Natural killer cell treated with Interleukin-12 subunit alpha and Interleukin-12 subunit beta and Interleukin-15 and Interleukin-18, amount 100 ng/mL, for 72 hours (primary cell): ENCODE measurements at regions not wholly inside any gene's neighbourhood (a gene's known extent, or its start where the extent isn't known, plus 50 kb on each side); places are given as distances from the start of the nearest gene placed in this dataset.
"Not testable (repeated sequence)": the region's sequence is repeated elsewhere in the genome, so short reads cannot be mapped to it uniquely, and the experiment has no call there.

Experiments used
- ATAC-seq, 2 donors: fragments of 150-1000 bp; cut with Tn5 transposase in 1 of 2; sonication (Bioruptor Pico), chemical (Tn5 transposase) in 1 of 2; 2 replicates each; pipeline ENCODE4 v1.10.0; 2021
- DNase-seq: peaks from one replicate; pipeline ENCODE4 v3.0.0; 2022; ENCODE audit warnings: low spot score
- H3K27ac Mint-ChIP-seq, 2 donors: 1 replicate in 1 of 2; 2 replicates in 1 of 2; pipeline ENCODE4 v1.8.0; 2022; ENCODE audit warnings: mixed read lengths in 2 of 2, mild to moderate bottlenecking in 1 of 2, moderate library complexity in 1 of 2
- H3K27me3 Mint-ChIP-seq, 2 donors: 1 replicate in 1 of 2; 2 replicates in 1 of 2; pipeline ENCODE4 v1.8.0; 2022; ENCODE audit warnings: mixed read lengths in 2 of 2
- H3K36me3 Mint-ChIP-seq: one replicate; pipeline ENCODE4 v1.8.0; 2022; ENCODE audit warnings: mixed read lengths
- H3K4me1 Mint-ChIP-seq, 2 donors: 1 replicate in 1 of 2; 2 replicates in 1 of 2; pipeline ENCODE4 v1.8.0; 2022; ENCODE audit warnings: low read depth in 2 of 2, mixed read lengths in 2 of 2, mild to moderate bottlenecking in 1 of 2
- H3K4me3 Mint-ChIP-seq: one replicate; pipeline ENCODE4 v1.8.0; 2022; ENCODE audit warnings: mixed read lengths
- H3K9me3 Mint-ChIP-seq: 2 replicates; pipeline ENCODE4 v1.8.0; 2022; ENCODE audit warnings: mixed read lengths

GRCh38 chr6:140537834-140538705 lies 1163.6 kb upstream of the CITED2 start:
- DNase-seq: no peak
- H3K4me1 Mint-ChIP-seq: no peaks in the 10 kb centered on the region
- ATAC-seq: no peak
- H3K27ac Mint-ChIP-seq: no peak overlapping the region
- H3K36me3 Mint-ChIP-seq: no peaks in the 10 kb centered on the region
- no peaks in the 10 kb centered on the region for H3K27me3 Mint-ChIP-seq
- no peak overlapping the region for H3K4me3 Mint-ChIP-seq
- peaks cover 9% of the 10 kb centered on the region for H3K9me3 Mint-ChIP-seq

- ATAC-seq: no peak
- H3K9me3 Mint-ChIP-seq: peaks cover 12% of the 10 kb centered on the region
- no peak overlapping the region for H3K4me3 Mint-ChIP-seq
- no peaks in the 10 kb centered on the region for H3K36me3 Mint-ChIP-seq
- H3K4me1 Mint-ChIP-seq: no peaks in the 10 kb centered on the region
- H3K27ac Mint-ChIP-seq: no peak overlapping the region
- no peak for DNase-seq
- H3K27me3 Mint-ChIP-seq: no peaks in the 10 kb centered on the region
Observed at GRCh38 chr6:140537211-140537610, 1162.8 kb upstream of the CITED2 start.

- Mint-ChIP-seq H3K4me3 (no peak overlapping the region), H3K27ac (no peak overlapping the region), H3K27me3 (no peaks in the 10 kb centered on the region), H3K4me1 (no peaks in the 10 kb centered on the region), H3K9me3 (peaks cover 12% of the 10 kb centered on the region), H3K36me3 (no peaks in the 10 kb centered on the region)
- DNase-seq (no peak), ATAC-seq (no peak)
Observed at GRCh38 chr6:140535511-140535910, 1161.1 kb upstream of the CITED2 start.

- no peak overlapping the region for H3K4me3 Mint-ChIP-seq
- H3K4me1 Mint-ChIP-seq: no peaks in the 10 kb centered on the region
- no peak for ATAC-seq
Observed at GRCh38 chr6:140533526-140533925, 1159.1 kb upstream of the CITED2 start.

GRCh38 chr6:140504776-140505175 lies 1130.3 kb upstream of the CITED2 start:
- Mint-ChIP-seq H3K27ac (no peak overlapping the region), H3K4me1 (no peaks in the 10 kb centered on the region)
- ATAC-seq: no peak

More at GRCh38 chr6:140533526-140533925, 1159.1 kb upstream of the CITED2 start:
- Mint-ChIP-seq H3K9me3 (peaks cover 12% of the 10 kb centered on the region), H3K36me3 (no peaks in the 10 kb centered on the region), H3K27ac (no peak overlapping the region), H3K27me3 (no peaks in the 10 kb centered on the region)
- DNase-seq: no peak

GRCh38 chr6:140500849-140501248 lies 1126.4 kb upstream of the CITED2 start:
- DNase-seq: no peak
- H3K4me3 Mint-ChIP-seq: no peak overlapping the region
- no peak for ATAC-seq
- H3K4me1 Mint-ChIP-seq: no peaks in the 10 kb centered on the region
- H3K27ac Mint-ChIP-seq: no peak overlapping the region
- no peaks in the 10 kb centered on the region for H3K9me3 Mint-ChIP-seq
- no peaks in the 10 kb centered on the region for H3K27me3 Mint-ChIP-seq
- H3K36me3 Mint-ChIP-seq: no peaks in the 10 kb centered on the region

More at GRCh38 chr6:140504776-140505175, 1130.3 kb upstream of the CITED2 start:
- no peaks in the 10 kb centered on the region for H3K36me3 Mint-ChIP-seq
- H3K27me3 Mint-ChIP-seq: no peaks in the 10 kb centered on the region
- no peak for DNase-seq
- H3K4me3 Mint-ChIP-seq: no peak overlapping the region
- peaks cover 3% of the 10 kb centered on the region for H3K9me3 Mint-ChIP-seq

GRCh38 chr6:140499607-140500006 lies 1125.2 kb upstream of the CITED2 start:
- Mint-ChIP-seq H3K9me3 (peaks cover 2% of the 10 kb centered on the region), H3K4me1 (no peaks in the 10 kb centered on the region), H3K4me3 (no peak overlapping the region), H3K36me3 (no peaks in the 10 kb centered on the region), H3K27me3 (no peaks in the 10 kb centered on the region), H3K27ac (no peak overlapping the region)
- ATAC-seq (no peak), DNase-seq (no peak)

GRCh38 chr6:140494321-140495108 lies 1120.1 kb upstream of the CITED2 start:
- Mint-ChIP-seq H3K36me3 (no peaks in the 10 kb centered on the region), H3K4me3 (no peak overlapping the region), H3K27me3 (no peaks in the 10 kb centered on the region), H3K4me1 (no peaks in the 10 kb centered on the region), H3K9me3 (peaks cover 4% of the 10 kb centered on the region), H3K27ac (no peak overlapping the region)
- no peak for DNase-seq
- no peak for ATAC-seq

- H3K36me3 Mint-ChIP-seq, H3K27me3 Mint-ChIP-seq, ATAC-seq, H3K4me1 Mint-ChIP-seq, H3K9me3 Mint-ChIP-seq, DNase-seq, H3K4me3 Mint-ChIP-seq, H3K27ac Mint-ChIP-seq: not testable (repeated sequence)
Observed at GRCh38 chr6:140493470-140493869, 1119.0 kb upstream of the CITED2 start.

GRCh38 chr6:140490081-140490480 lies 1115.6 kb upstream of the CITED2 start:
- Mint-ChIP-seq H3K27ac (no peak overlapping the region), H3K9me3 (peaks cover 7% of the 10 kb centered on the region), H3K36me3 (no peaks in the 10 kb centered on the region), H3K4me3 (no peak overlapping the region), H3K4me1 (no peaks in the 10 kb centered on the region), H3K27me3 (no peaks in the 10 kb centered on the region)
- DNase-seq: no peak
- no peak for ATAC-seq

- Mint-ChIP-seq H3K27me3 (no peaks in the 10 kb centered on the region), H3K27ac (no peak overlapping the region), H3K4me3 (no peak overlapping the region), H3K36me3 (no peaks in the 10 kb centered on the region), H3K4me1 (no peaks in the 10 kb centered on the region), H3K9me3 (peaks cover 3% of the 10 kb centered on the region)
- ATAC-seq (no peak), DNase-seq (no peak)
Observed at GRCh38 chr6:140487586-140487985, 1113.1 kb upstream of the CITED2 start.

- Mint-ChIP-seq H3K9me3 (peaks cover 3% of the 10 kb centered on the region), H3K27ac (no peak overlapping the region), H3K27me3 (no peaks in the 10 kb centered on the region), H3K4me1 (no peaks in the 10 kb centered on the region), H3K36me3 (no peaks in the 10 kb centered on the region), H3K4me3 (no peak overlapping the region)
- ATAC-seq: no peak
- no peak for DNase-seq
Observed at GRCh38 chr6:140486450-140487361, 1112.3 kb upstream of the CITED2 start.

- Mint-ChIP-seq H3K9me3 (peaks cover 3% of the 10 kb centered on the region), H3K4me1 (no peaks in the 10 kb centered on the region), H3K36me3 (no peaks in the 10 kb centered on the region), H3K27me3 (no peaks in the 10 kb centered on the region), H3K27ac (no peak overlapping the region), H3K4me3 (no peak overlapping the region)
- ATAC-seq: no peak
- no peak for DNase-seq
Observed at GRCh38 chr6:140485740-140486449, 1111.4 kb upstream of the CITED2 start.
